DND-41 (cell line): ENCODE measurements at regions not wholly inside any gene's neighbourhood (a gene's known extent, or its start where the extent isn't known, plus 50 kb on each side); places are given as distances from the start of the nearest gene placed in this dataset.

Source experiments
- ATAC-seq: fragments of 200-7000 bp; cut with Tn5 transposase; 3 replicates; pipeline ENCODE4 v1.9.1; 2021; ENCODE audit warnings: low read depth; ENCODE audit not compliant: insufficient read depth
- DNase-seq: peaks from one replicate; pipeline ENCODE4 v3.0.0-alpha.2; 2020
- H2AFZ ChIP-seq: 2 replicates; pipeline ENCODE4 v1.6.0; 2012; ENCODE audit warnings: low read depth, low read length
- H3K27ac ChIP-seq: 2 replicates; pipeline ENCODE4 v1.5.1; 2012; ENCODE audit warnings: low read length, inconsistent platforms
- H3K27me3 ChIP-seq: fragments of 200-600 bp; sonication (generic); 2 replicates; pipeline ENCODE4 v1.6.0; 2012; ENCODE audit warnings: low read length, mild to moderate bottlenecking, inconsistent platforms; ENCODE audit not compliant: insufficient read depth, poor library complexity
- H3K36me3 ChIP-seq: 2 replicates; pipeline ENCODE4 v1.5.1; 2012; ENCODE audit warnings: low read length, inconsistent platforms; ENCODE audit not compliant: insufficient read depth
- H3K4me1 ChIP-seq: 2 replicates; pipeline ENCODE4 v1.5.1; 2012; ENCODE audit warnings: mild to moderate bottlenecking, low read length; ENCODE audit not compliant: insufficient read depth
- H3K4me2 ChIP-seq: 2 replicates; pipeline ENCODE4 v1.6.0; 2012; ENCODE audit warnings: mild to moderate bottlenecking, moderate library complexity, low read length, inconsistent platforms; ENCODE audit not compliant: insufficient read depth
- H3K4me3 ChIP-seq, 2 experiments: fragments of 200-600 bp in 1 of 2; shearing (Covaris generic) in 1 of 2; 2 replicates each; pipeline ENCODE4 v1.5.1; 2012 to 2016; ENCODE audit warnings: inconsistent platforms in 2 of 2, low read length in 2 of 2, mild to moderate bottlenecking in 2 of 2, low read depth in 1 of 2, moderate library complexity in 1 of 2
- H3K79me2 ChIP-seq: 2 replicates; pipeline ENCODE4 v1.6.0; 2012; ENCODE audit warnings: low read length, inconsistent platforms; ENCODE audit not compliant: insufficient read depth
- H3K9ac ChIP-seq: 2 replicates; pipeline ENCODE4 v1.6.0; 2012; ENCODE audit warnings: low read depth, mild to moderate bottlenecking, inconsistent platforms, low read length, moderate library complexity
- H3K9me3 ChIP-seq: 2 replicates; pipeline ENCODE4 v1.5.1; 2012; ENCODE audit warnings: low read length, moderate library complexity, mild to moderate bottlenecking, inconsistent platforms; ENCODE audit not compliant: insufficient read depth, severe bottlenecking
- H4K20me1 ChIP-seq: 2 replicates; pipeline ENCODE4 v1.6.0; 2012; ENCODE audit warnings: low read length; ENCODE audit not compliant: insufficient read depth
- CTCF ChIP-seq: IDR thresholded peaks from 2 replicates; pipeline ENCODE4 v1.5.1; 2012; ENCODE audit warnings: borderline replicate concordance, low read length, moderate library complexity, mild to moderate bottlenecking; ENCODE audit not compliant: poor library complexity, severe bottlenecking; ENCODE audit errors: extremely low read depth
- EZH2 ChIP-seq: IDR thresholded peaks from 3 replicates; pipeline ENCODE4 v1.6.1; 2012; ENCODE audit warnings: borderline replicate concordance, low read depth, mild to moderate bottlenecking, moderate library complexity, low read length, inconsistent platforms; ENCODE audit not compliant: severe bottlenecking

- H4K20me1 ChIP-seq: no peaks in the 10 kb centered on the region
- no peaks in the 10 kb centered on the region for H3K27me3 ChIP-seq
- no peak overlapping the region for H3K4me3 ChIP-seq
- no peak overlapping the region for H3K27ac ChIP-seq
- no peak for DNase-seq
- no peak overlapping the region for H3K9ac ChIP-seq
- H3K9me3 ChIP-seq: no peaks in the 10 kb centered on the region
- H3K36me3 ChIP-seq: no peaks in the 10 kb centered on the region
- TF ChIP-seq CTCF: no peak
- TF ChIP-seq EZH2: no peak
- H3K4me2 ChIP-seq: no peak overlapping the region
- H3K79me2 ChIP-seq: no peaks in the 10 kb centered on the region
- H2AFZ ChIP-seq: no peak overlapping the region
- H3K4me1 ChIP-seq: no peaks in the 10 kb centered on the region
- no peak for ATAC-seq
Measured at GRCh38 chr2:16264491-16264890, 324.1 kb downstream of the MYCN start.

GRCh38 chr2:16263241-16263890 lies 323.0 kb downstream of the MYCN start:
- Histone ChIP-seq H3K4me1 (no peaks in the 10 kb centered on the region), H3K4me2 (no peak overlapping the region), H3K27ac (no peak overlapping the region), H2AFZ (no peak overlapping the region), H3K4me3 (no peak overlapping the region), H4K20me1 (no peaks in the 10 kb centered on the region), H3K79me2 (no peaks in the 10 kb centered on the region), H3K36me3 (no peaks in the 10 kb centered on the region), H3K27me3 (no peaks in the 10 kb centered on the region), H3K9me3 (no peaks in the 10 kb centered on the region), H3K9ac (no peak overlapping the region)
- DNase-seq: no peak
- ATAC-seq: no peak
- no peak for TF ChIP-seq EZH2
- TF ChIP-seq CTCF: no peak

GRCh38 chr2:16262526-16263178 lies 322.3 kb downstream of the MYCN start:
- TF ChIP-seq CTCF (no peak), EZH2 (no peak)
- no peaks in the 10 kb centered on the region for H3K79me2 ChIP-seq
- H3K4me3 ChIP-seq: no peak overlapping the region
- ATAC-seq (no peak), DNase-seq (no peak)
- no peak overlapping the region for H3K27ac ChIP-seq
- H3K9ac ChIP-seq: no peak overlapping the region
- no peaks in the 10 kb centered on the region for H4K20me1 ChIP-seq
- no peak overlapping the region for H2AFZ ChIP-seq
- H3K4me2 ChIP-seq: no peak overlapping the region
- H3K9me3 ChIP-seq: no peaks in the 10 kb centered on the region
- H3K27me3 ChIP-seq: no peaks in the 10 kb centered on the region
- H3K4me1 ChIP-seq: peaks cover under 1% of the 10 kb centered on the region; the same call in 1 of the 2 replicates
- no peaks in the 10 kb centered on the region for H3K36me3 ChIP-seq
